GM19468 (cell line): ENCODE measurements at regions not wholly inside any gene's neighbourhood (a gene's known extent, or its start where the extent isn't known, plus 50 kb on each side); places are given as distances from the start of the nearest gene placed in this dataset.
"Not testable (repeated sequence)": the region's sequence is repeated elsewhere in the genome, so short reads cannot be mapped to it uniquely, and the experiment has no call there.

Experiments
- ATAC-seq: cut with Tn5 transposase; IDR thresholded peaks from one replicate; pipeline ENCODE4 v1.9.1; 2021; ENCODE audit warnings: mild to moderate bottlenecking, moderate library complexity, moderate number of reproducible peaks; ENCODE audit not compliant: unreplicated experiment; ENCODE audit errors: extremely low read depth

GRCh38 chr12:23133471-23133870 is 508.5 kb downstream of the ETNK1 start:
- ATAC-seq: no peak

- no peak for ATAC-seq
Measured at GRCh38 chr12:23139026-23139425, 514.1 kb downstream of the ETNK1 start.

GRCh38 chr12:23140710-23141109 is 515.7 kb downstream of the ETNK1 start:
- ATAC-seq: no peak

GRCh38 chr12:23141335-23141734 is 516.4 kb downstream of the ETNK1 start:
- ATAC-seq: no peak

GRCh38 chr12:23146070-23146469 is 521.1 kb downstream of the ETNK1 start:
- not testable (repeated sequence) for ATAC-seq

GRCh38 chr12:23168459-23168858 is 543.5 kb downstream of the ETNK1 start:
- ATAC-seq: no peak

GRCh38 chr12:23169012-23169695 is 544.2 kb downstream of the ETNK1 start:
- no peak for ATAC-seq

GRCh38 chr12:23169696-23170013 is 544.7 kb downstream of the ETNK1 start:
- no peak for ATAC-seq

- ATAC-seq: no peak
Measured at GRCh38 chr12:23174917-23175316, 549.9 kb downstream of the ETNK1 start.

- no peak for ATAC-seq
Measured at GRCh38 chr12:23185346-23185745, 560.4 kb downstream of the ETNK1 start.

- ATAC-seq: no peak
Measured at GRCh38 chr12:23186950-23187349, 562.0 kb downstream of the ETNK1 start.

GRCh38 chr12:23193552-23193951 is 568.6 kb downstream of the ETNK1 start:
- no peak for ATAC-seq

- no peak for ATAC-seq
Measured at GRCh38 chr12:23197266-23197665, 572.3 kb downstream of the ETNK1 start.

- no peak for ATAC-seq
Measured at GRCh38 chr12:23202728-23203127, 577.8 kb downstream of the ETNK1 start.

GRCh38 chr12:23204933-23205778 is 580.2 kb downstream of the ETNK1 start:
- peak; percentile 89 for ATAC-seq

GRCh38 chr12:23209793-23210192 is 584.8 kb downstream of the ETNK1 start:
- ATAC-seq: no peak

- no peak for ATAC-seq
Measured at GRCh38 chr12:23210573-23210972, 585.6 kb downstream of the ETNK1 start.

GRCh38 chr12:23211384-23212320 is 586.7 kb downstream of the ETNK1 start:
- ATAC-seq: no peak

GRCh38 chr12:23217158-23217557 is 592.2 kb downstream of the ETNK1 start:
- ATAC-seq: no peak

- ATAC-seq: no peak
Measured at GRCh38 chr12:23217667-23218066, 592.7 kb downstream of the ETNK1 start.

GRCh38 chr12:23221066-23221465 is 596.1 kb downstream of the ETNK1 start:
- no peak for ATAC-seq
